ENCODE measurements at regions not wholly inside any gene's neighbourhood (a gene's known extent, or its start where the extent isn't known, plus 50 kb on each side); places are given as distances from the start of the nearest gene placed in this dataset.

DNA sequence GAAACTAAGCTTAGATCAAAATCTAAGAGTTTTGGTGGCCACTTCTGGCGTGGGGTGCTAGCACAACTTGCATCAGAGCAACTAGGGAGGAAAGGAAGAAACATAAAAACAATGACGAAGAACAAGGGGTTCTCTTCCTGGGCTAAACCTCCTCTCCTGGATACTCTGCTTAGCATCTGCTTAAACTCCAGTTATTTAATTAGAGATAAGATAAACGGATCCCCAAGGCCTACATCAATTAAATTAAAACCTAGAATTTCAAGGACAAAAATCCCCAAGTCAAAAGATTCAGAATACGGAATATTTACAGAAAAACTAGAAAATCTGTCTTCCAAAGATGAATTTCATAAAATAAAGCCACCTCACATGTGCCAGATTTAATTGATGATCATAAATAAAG, 281.9 kb downstream of the SHOX2 start:
- Histone ChIP-seq H3K9ac (ENCODE audit: low read length) (no peak overlapping the region), H3K4me2 (ENCODE audit: low read length) (no peak overlapping the region), H3K4me1 (ENCODE audit: insufficient read depth, low read length, severe bottlenecking) (no peaks in the 10 kb centered on the region), H3K9me3 (ENCODE audit: low read length) (no peaks in the 10 kb centered on the region), H3K27ac (ENCODE audit: low read depth, low read length, poor library complexity, severe bottlenecking) (no peak overlapping the region), H3K4me3 (ENCODE audit: low read depth, low read length, poor library complexity, severe bottlenecking) (no peak overlapping the region), H3K27me3 (ENCODE audit: insufficient read depth, low read length) (no peaks in the 10 kb centered on the region), H3F3A (ENCODE audit: insufficient read depth, low read length) (no peaks in the 10 kb centered on the region), H4K20me1 (ENCODE audit: insufficient read depth, low read length) (no peaks in the 10 kb centered on the region), H3K9me2 (ENCODE audit: low read depth, low read length) (no peaks in the 10 kb centered on the region), H2AFZ (ENCODE audit: low read length) (no peak overlapping the region), H3K36me3 (ENCODE audit: insufficient read depth, low read length) (no peaks in the 10 kb centered on the region), H3K79me2 (ENCODE audit: insufficient read depth, low read length) (no peaks in the 10 kb centered on the region)
- no peak for TF ChIP-seq EZH2 (IDR thresholded peaks at IDR 0.05; ENCODE audit: borderline replicate concordance, low read length)
- no peak for TF ChIP-seq CTCF (IDR thresholded peaks at IDR 0.05; ENCODE audit: low read length)

GRCh38 chr3:157823050-157823449, 283.2 kb downstream of the SHOX2 start:
- Histone ChIP-seq H3K79me2 (ENCODE audit: insufficient read depth, low read length) (no peaks in the 10 kb centered on the region), H3K36me3 (ENCODE audit: insufficient read depth, low read length) (no peaks in the 10 kb centered on the region), H2AFZ (ENCODE audit: low read length) (no peak overlapping the region), H3K4me2 (ENCODE audit: low read length) (no peak overlapping the region), H3F3A (ENCODE audit: insufficient read depth, low read length) (no peaks in the 10 kb centered on the region), H3K4me3 (ENCODE audit: low read depth, low read length, poor library complexity, severe bottlenecking) (no peak overlapping the region), H4K20me1 (ENCODE audit: insufficient read depth, low read length) (no peaks in the 10 kb centered on the region), H3K9ac (ENCODE audit: low read length) (no peak overlapping the region), H3K9me3 (ENCODE audit: low read length) (no peaks in the 10 kb centered on the region), H3K4me1 (ENCODE audit: insufficient read depth, low read length, severe bottlenecking) (no peaks in the 10 kb centered on the region), H3K27ac (ENCODE audit: low read depth, low read length, poor library complexity, severe bottlenecking) (no peak overlapping the region), H3K27me3 (ENCODE audit: insufficient read depth, low read length) (no peaks in the 10 kb centered on the region), H3K9me2 (ENCODE audit: low read depth, low read length) (no peaks in the 10 kb centered on the region)
- TF ChIP-seq CTCF (IDR thresholded peaks at IDR 0.05; ENCODE audit: low read length) (peak; percentile 20; the same call in 1 of the 2 replicates), EZH2 (IDR thresholded peaks at IDR 0.05; ENCODE audit: borderline replicate concordance, low read length) (no peak)

GRCh38 chr3:157820157-157820517, 286.1 kb downstream of the SHOX2 start:
- no peaks in the 10 kb centered on the region for H3K9me3 ChIP-seq (ENCODE audit: low read length)
- TF ChIP-seq EZH2 (IDR thresholded peaks at IDR 0.05; ENCODE audit: borderline replicate concordance, low read length): no peak
- TF ChIP-seq CTCF (IDR thresholded peaks at IDR 0.05; ENCODE audit: low read length): no peak
- H2AFZ ChIP-seq (ENCODE audit: low read length): no peak overlapping the region
- H3K27me3 ChIP-seq (ENCODE audit: insufficient read depth, low read length): no peaks in the 10 kb centered on the region
- H3K36me3 ChIP-seq (ENCODE audit: insufficient read depth, low read length): no peaks in the 10 kb centered on the region
- no peaks in the 10 kb centered on the region for H3F3A ChIP-seq (ENCODE audit: insufficient read depth, low read length)
- H3K9me2 ChIP-seq (ENCODE audit: low read depth, low read length): no peaks in the 10 kb centered on the region
- no peaks in the 10 kb centered on the region for H4K20me1 ChIP-seq (ENCODE audit: insufficient read depth, low read length)
- H3K27ac ChIP-seq (ENCODE audit: low read depth, low read length, poor library complexity, severe bottlenecking): no peak overlapping the region
- H3K4me2 ChIP-seq (ENCODE audit: low read length): no peak overlapping the region
- no peaks in the 10 kb centered on the region for H3K79me2 ChIP-seq (ENCODE audit: insufficient read depth, low read length)
- no peak overlapping the region for H3K9ac ChIP-seq (ENCODE audit: low read length)
- H3K4me1 ChIP-seq (ENCODE audit: insufficient read depth, low read length, severe bottlenecking): no peaks in the 10 kb centered on the region
- H3K4me3 ChIP-seq (ENCODE audit: low read depth, low read length, poor library complexity, severe bottlenecking): no peak overlapping the region
